ENCODE measurements at regions not wholly inside any gene's neighbourhood (a gene's known extent, or its start where the extent isn't known, plus 50 kb on each side); places are given as distances from the start of the nearest gene placed in this dataset.

- DNase-seq (ENCODE audit: low spot score), result no peak
Measured at GRCh38 chr13:110773480-110773879, 60.0 kb downstream of the ING1 start.

DNA sequence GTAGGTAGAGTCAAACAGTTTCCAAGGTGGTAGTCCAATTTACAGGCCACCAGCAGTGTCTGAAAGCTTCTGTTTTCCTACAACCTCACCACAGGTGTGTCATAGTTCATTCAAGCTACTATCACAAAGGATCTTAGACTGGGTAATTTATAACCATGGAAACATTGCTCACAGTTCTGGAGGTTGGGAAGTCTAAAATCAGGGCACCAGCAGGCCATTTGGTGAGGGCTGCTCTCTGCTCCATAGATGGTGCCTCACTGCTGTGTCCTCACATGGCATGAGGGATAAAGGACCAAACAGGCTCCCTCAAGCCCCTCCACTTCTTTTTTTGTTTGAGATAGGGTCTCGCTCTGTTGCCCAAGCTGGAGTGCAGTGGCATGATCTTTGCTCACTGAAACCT is 60.6 kb downstream of the ING1 start:
- no peak for DNase-seq (ENCODE audit: low spot score)

- DNase-seq (ENCODE audit: low spot score), result no peak
Measured at GRCh38 chr13:110774490-110774889, 61.0 kb downstream of the ING1 start.

DNA sequence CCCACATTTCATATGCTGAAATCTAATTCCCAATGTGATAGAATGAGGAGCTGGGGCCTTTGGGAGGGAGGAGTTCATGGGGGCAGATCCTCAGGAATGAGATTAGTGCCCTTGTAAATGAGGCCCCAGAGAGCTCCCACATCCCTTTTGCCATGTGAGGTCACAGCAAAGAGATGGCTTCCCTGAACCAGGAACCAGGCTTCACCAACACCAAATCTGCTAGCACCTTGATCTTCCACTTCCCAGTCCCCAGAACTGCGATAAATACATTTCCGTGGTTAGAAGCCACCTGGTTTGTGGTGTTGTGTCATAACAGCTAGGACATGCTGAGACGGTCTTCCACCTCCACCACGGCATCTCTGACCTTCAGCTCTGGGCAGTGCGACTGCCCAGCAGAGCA is 62.1 kb downstream of the ING1 start:
- DNase-seq (ENCODE audit: low spot score), result no peak

- DNase-seq (ENCODE audit: low spot score), result no peak
Measured at GRCh38 chr13:110777251-110777820, 63.8 kb downstream of the ING1 start.

DNA sequence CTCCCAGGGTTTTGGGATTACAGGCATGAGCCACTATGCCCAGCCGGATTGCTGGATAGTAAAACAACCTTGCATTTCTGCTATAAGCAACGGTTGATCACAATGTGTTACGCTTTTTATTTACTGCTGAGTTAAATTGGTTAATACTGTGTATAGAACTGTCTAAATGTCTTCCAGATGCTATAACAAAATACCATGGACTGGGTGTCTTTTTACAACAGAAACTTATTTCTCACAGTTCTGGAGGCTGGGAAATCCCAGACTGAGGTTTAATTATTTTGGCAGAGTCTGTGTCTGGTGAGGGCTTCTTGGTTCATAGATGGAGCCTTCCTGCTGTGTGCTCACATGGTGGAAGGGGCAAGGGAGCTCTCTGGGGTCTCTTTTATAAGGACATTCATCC is 65.5 kb downstream of the ING1 start:
- DNase-seq (ENCODE audit: low spot score), result no peak

- DNase-seq (ENCODE audit: low spot score), result no peak
Measured at GRCh38 chr13:110780422-110780821, 66.9 kb downstream of the ING1 start.

DNA sequence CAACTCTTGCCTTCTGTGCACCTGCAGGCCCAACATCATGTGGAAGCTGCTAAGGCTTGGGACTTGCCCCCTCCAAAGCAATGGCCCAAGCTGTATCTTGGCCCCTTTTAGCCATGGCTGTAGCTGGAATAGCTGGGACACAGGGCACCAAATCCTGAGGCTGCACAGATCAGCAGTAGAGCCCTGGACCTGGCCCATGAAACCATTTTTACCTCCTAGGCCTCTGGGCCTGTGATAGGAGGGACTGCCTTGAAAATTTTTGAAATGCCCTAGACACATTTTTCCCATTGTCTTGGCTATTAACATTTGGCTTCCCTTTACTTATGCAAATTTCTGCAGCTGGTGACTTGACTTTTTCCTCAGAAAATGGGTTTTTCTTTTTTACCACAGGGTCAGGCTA is 68.7 kb downstream of the ING1 start:
- DNase-seq (ENCODE audit: low spot score), result no peak

- DNase-seq (ENCODE audit: low spot score), result no peak
Measured at GRCh38 chr13:110784704-110785103, 71.2 kb downstream of the ING1 start.

- no peak for DNase-seq (ENCODE audit: low spot score)
Measured at GRCh38 chr13:110788778-110789177, 75.3 kb downstream of the ING1 start.

GRCh38 chr13:110789871-110790270 is 76.4 kb downstream of the ING1 start:
- DNase-seq (ENCODE audit: low spot score), result no peak

DNA sequence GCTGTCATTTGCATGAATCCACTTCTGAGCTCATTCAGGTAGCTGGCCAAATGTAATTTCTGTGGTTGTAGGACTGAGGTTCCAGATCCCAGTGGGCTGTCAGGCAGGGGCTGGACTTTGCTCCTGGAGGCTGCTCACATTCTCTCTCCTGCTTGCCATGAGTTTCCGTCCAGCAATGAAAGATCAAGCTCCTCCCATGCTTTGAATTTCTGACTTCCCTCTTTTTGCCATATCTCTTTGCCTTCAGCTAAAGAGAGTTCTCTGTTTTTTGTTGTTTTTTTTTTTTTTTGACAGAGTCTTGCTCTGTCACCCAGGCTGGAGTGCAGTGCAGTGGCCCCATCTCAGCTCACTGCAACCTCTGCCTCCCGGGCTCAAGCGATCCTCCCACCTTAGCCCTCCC is 76.9 kb downstream of the ING1 start:
- no peak for DNase-seq (ENCODE audit: low spot score)

- DNase-seq (ENCODE audit: low spot score), result no peak
Measured at GRCh38 chr13:110794209-110794608, 80.7 kb downstream of the ING1 start.

DNA sequence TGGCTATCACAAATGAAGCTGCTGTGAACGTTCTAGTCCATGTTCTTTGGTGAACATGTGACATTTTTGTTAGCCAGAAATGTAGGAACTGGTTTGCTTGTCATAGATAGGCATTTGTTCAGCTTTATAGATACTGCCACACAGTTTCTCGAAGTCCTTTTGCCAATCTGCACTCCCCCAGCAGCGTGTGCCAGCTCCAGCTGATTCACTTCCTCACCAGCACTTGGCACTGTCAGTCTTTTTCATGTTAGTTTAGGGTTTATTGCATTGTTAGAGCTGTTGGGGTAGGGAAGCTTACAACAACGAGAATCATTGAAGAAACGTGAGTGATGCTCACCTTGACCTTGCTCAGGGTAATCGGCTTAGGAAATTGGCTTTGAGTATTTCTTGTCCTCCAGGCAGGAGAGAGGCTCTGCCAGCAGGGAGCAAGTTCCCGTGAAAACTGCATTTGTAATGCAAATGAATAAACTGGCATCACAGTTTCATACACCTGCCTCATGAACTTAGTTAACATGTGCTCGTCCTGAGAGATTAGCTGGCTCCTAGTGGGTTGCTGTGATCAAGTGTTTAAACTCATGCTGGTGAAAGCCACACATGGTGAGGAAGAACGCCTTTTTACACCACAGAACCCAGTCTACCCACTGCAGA is 83.9 kb downstream of the ING1 start:
- DNase-seq (ENCODE audit: low spot score), result no peak

DNA sequence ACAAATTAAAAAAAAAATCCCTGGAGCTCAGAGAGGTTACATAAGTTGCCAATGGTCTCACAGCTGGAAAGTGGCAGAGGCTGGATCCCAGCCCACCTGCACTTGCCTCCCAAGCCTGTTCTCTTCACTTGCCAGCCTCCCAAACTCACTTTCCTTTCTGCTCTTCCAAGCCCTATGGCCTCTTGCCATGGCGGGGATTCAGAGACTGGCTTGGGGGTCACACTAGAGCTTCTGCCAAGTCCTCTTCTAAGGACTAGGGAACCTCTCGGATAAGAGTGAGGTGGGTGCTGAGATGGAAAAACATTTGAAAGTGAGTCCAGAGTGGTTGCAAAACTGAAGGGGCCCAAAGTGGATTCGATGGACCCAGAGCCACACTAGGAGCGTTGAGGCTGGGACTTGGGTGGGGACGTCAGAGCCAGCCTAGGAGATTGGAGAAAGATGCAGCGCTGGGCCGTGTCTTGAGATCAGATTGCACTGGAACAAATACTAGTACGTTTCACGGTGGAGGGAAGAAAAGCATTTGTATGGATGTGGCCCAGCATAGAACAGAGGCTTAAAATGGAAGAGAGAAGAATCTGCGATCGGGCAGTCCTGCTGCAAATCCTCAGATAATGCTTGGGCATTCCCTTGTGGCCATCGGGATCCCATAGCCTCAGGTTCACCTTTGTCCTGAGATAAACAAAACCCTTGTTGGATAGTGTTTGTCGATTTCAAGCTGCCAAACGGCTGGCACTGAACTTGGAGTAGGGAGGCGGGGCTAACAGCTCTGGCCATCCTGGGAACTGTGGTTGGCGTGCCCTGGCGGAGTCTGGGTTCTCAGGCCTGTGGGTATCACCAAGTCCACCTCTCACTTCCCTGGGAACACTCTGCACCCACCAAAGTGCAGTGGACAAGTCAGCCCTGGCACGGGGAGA is 84.8 kb downstream of the ING1 start:
- DNase-seq (ENCODE audit: low spot score), result no peak

GRCh38 chr13:110799246-110800236 is 86.0 kb downstream of the ING1 start:
- DNase-seq (ENCODE audit: low spot score), result peak; percentile 37

GRCh38 chr13:110801044-110801443 is 87.5 kb downstream of the ING1 start:
- DNase-seq (ENCODE audit: low spot score), result no peak

- no peak for DNase-seq (ENCODE audit: low spot score)
Measured at GRCh38 chr13:110802260-110802659, 88.8 kb downstream of the ING1 start.

DNA sequence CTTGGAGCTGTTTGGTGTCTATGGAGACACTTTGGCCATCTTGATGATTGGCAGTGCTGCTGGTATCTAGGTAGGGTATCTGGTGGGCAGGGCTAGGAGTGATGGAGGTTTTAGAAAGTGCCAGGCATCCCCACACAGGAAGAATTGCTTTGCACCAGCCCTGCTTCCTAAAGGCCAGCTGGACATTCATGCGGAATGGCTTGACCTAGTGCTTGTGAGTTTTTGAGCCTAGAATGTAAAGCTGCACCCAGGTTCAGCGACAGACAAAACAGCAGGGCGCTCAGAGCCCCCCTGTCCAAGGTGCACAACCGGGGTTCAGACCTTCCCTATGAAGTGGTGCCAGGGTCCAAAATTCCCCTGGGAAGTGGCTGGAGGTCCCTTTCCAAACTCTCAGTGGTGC is 93.1 kb downstream of the ING1 start:
- no peak for DNase-seq (ENCODE audit: low spot score)

DNA sequence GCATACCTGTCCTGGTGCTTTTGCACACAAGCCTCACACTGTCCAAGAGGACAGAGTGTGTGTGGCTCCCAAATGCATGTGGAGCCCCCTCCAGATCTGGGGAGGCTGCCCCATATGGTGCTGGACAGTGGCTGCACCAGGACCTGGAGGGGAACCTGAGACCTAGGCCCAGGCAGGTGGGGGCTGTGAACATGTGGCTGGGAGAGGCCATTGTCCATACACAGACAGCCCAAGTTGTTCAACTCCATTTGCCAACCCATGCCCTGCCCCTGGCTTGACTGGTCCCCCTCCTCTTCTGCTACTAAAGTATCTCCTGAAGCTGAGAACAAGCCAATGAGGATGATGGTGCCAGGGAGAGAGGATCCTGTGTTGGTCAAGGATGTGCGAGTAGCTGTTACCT is 94.0 kb downstream of the ING1 start:
- peak; percentile 0 for DNase-seq (ENCODE audit: low spot score)

- no peak for DNase-seq (ENCODE audit: low spot score)
Measured at GRCh38 chr13:110808138-110808537, 94.6 kb downstream of the ING1 start.

Data from Ammon's horn (tissue), 1 donor.